Loucy (cell line): ENCODE measurements at regions not wholly inside any gene's neighbourhood (a gene's known extent, or its start where the extent isn't known, plus 50 kb on each side); places are given as distances from the start of the nearest gene placed in this dataset.

Experiments used
- CTCF ChIP-seq: fragments of 200-600 bp; sonication (generic); conservative IDR thresholded peaks from 2 replicates; pipeline ENCODE4 v1.5.1; 2014; ENCODE audit warnings: mild to moderate bottlenecking, antibody characterized with exemption, low read length
- EZH2phosphoT487 ChIP-seq: fragments of 200-600 bp; IDR thresholded peaks from 2 replicates; pipeline ENCODE4 v1.6.1; 2018; ENCODE audit warnings: antibody characterized with exemption, mild to moderate bottlenecking, moderate library complexity, borderline replicate concordance

- no peak for TF ChIP-seq CTCF
- TF ChIP-seq EZH2phosphoT487 = no peak
Observed at GRCh38 chr4:22162454-22162853, 213.9 kb upstream of the KCNIP4 start.
